Right lobe of liver (tissue), 6 donors: ENCODE measurements at regions not wholly inside any gene's neighbourhood (a gene's known extent, or its start where the extent isn't known, plus 50 kb on each side); places are given as distances from the start of the nearest gene placed in this dataset.
A peak's percentile ranks its signal among the peaks of the same experiment; 100 is the strongest.

Experiments
- ATAC-seq, 4 donors: fragments of 200-7000 bp; cut with Tn5 transposase; one replicate each; pipeline ENCODE4 v1.9.1; 2020; ENCODE audit warnings: mild to moderate bottlenecking in 4 of 4, moderate library complexity in 4 of 4
- DNase-seq, 3 donors: peaks; one replicate each; pipeline ENCODE4 v3.0.0-alpha.2; 2020
- H3K27ac ChIP-seq, 3 donors: fragments of 200-600 bp; one replicate each; pipeline ENCODE4 v1.8.0; 2022
- H3K27me3 ChIP-seq, 2 donors: fragments of 200-600 bp; one replicate each; pipeline ENCODE4 v1.8.0; 2022
- H3K36me3 ChIP-seq, 4 donors: fragments of 200-600 bp; sonication (generic) in 1 of 4; one replicate each; pipeline versions ENCODE4 v1.5.1 to v1.8.0; 2017 to 2022; ENCODE audit warnings: control low read depth in 1 of 4
- H3K4me1 ChIP-seq, 4 donors: fragments of 200-600 bp; sonication (generic) in 1 of 4; one replicate each; pipeline versions ENCODE4 v1.5.1 to v1.8.0; 2017 to 2022; ENCODE audit warnings: control low read depth in 1 of 4
- H3K4me3 ChIP-seq, 3 donors: fragments of 200-600 bp; one replicate each; pipeline ENCODE4 v1.8.0; 2022
- H3K9me3 ChIP-seq, 4 donors: fragments of 200-600 bp; sonication (generic) in 1 of 4; one replicate each; pipeline versions ENCODE4 v1.5.1 to v1.8.0; 2017 to 2022; ENCODE audit warnings: control low read depth in 1 of 4
- CTCF ChIP-seq, 4 donors: fragments of 200-600 bp in 3 of 4; fragments of 450-650 bp in 1 of 4; IDR thresholded peaks; one replicate each; pipeline versions ENCODE4 v1.5.1 to v1.8.0; 2016 to 2022; ENCODE audit warnings: antibody characterized with exemption in 4 of 4, mild to moderate bottlenecking in 2 of 4
- POLR2A ChIP-seq: fragments of 450-650 bp; IDR thresholded peaks from one replicate; pipeline ENCODE4 v1.6.1; 2017; ENCODE audit warnings: antibody characterized with exemption, mild to moderate bottlenecking
- WGBS: methylation state at CpG from one replicate; pipeline ENCODE4 v1.1.6; 2018; ENCODE audit warnings: low coverage, low lambda C conversion rate; ENCODE audit not compliant: insufficient coverage; ENCODE audit errors: missing lambda C conversion rate; 5-methylcytosine and 5-hydroxymethylcytosine counted together
- intact Hi-C, 2 donors: fragments of 100-400 bp; cut with DNase I; formaldehyde crosslinking; loops; one replicate each; pipeline versions ENCODE4 v1.11.2 to v1.14.1; 2022
- donor health status: DM: no; HTN: yes; CAD: no.
- donor health status: DM: no; HTN: no; CAD: no.
- donor health status: DM: no; HTN: no; CAD: no.
- donor health status: DM: no; HTN: yes; CAD: no.
- donor health status: DM: no; HTN: yes; CAD: no.

GRCh38 chr2:42878581-42878980 lies 86.2 kb upstream of the HAAO start:
- ATAC-seq: no peak
- whole genome bisulfite sequencing: 89% methylated on average over 3 of the region's 4 CpGs
- Histone ChIP-seq H3K27me3 (no peaks in the 10 kb centered on the region), H3K4me3 (no peak overlapping the region), H3K36me3 (no peaks in the 10 kb centered on the region), H3K9me3 (no peaks in the 10 kb centered on the region), H3K4me1 (no peaks in the 10 kb centered on the region), H3K27ac (no peak overlapping the region)
- intact Hi-C loops: no loop called here
- TF ChIP-seq POLR2A (no peak), CTCF (IDR thresholded peaks at IDR 0.05) (no peak)
- no peak for DNase-seq

- Histone ChIP-seq H3K4me1 (no peaks in the 10 kb centered on the region), H3K27me3 (no peaks in the 10 kb centered on the region), H3K36me3 (no peaks in the 10 kb centered on the region), H3K4me3 (no peak overlapping the region), H3K9me3 (no peaks in the 10 kb centered on the region), H3K27ac (no peak overlapping the region)
- DNase-seq (no peak), ATAC-seq (no peak)
- intact Hi-C loops: no loop called here
- 50% methylated on average over 1 of the region's 1 CpG for WGBS
- TF ChIP-seq CTCF (IDR thresholded peaks at IDR 0.05) (no peak), POLR2A (no peak)
Observed at GRCh38 chr2:42877936-42878335, 85.6 kb upstream of the HAAO start.

- ATAC-seq: no peak
Observed at GRCh38 chr2:42877511-42877910, 85.1 kb upstream of the HAAO start.

GRCh38 chr2:42876326-42876751 lies 84.0 kb upstream of the HAAO start:
- Histone ChIP-seq H3K4me1 (no peaks in the 10 kb centered on the region), H3K9me3 (no peaks in the 10 kb centered on the region), H3K27ac (peak overlapping the region in 1 of 3 donors; percentile 57), H3K36me3 (no peaks in the 10 kb centered on the region), H3K27me3 (no peaks in the 10 kb centered on the region), H3K4me3 (no peak overlapping the region)
- 98% methylated on average over 10 of the region's 11 CpGs for WGBS
- TF ChIP-seq POLR2A (no peak), CTCF (IDR thresholded peaks at IDR 0.05) (no peak)
- DNase-seq (no peak), ATAC-seq (no peak)
- intact Hi-C loops: no loop called here

More at GRCh38 chr2:42877511-42877910, 85.1 kb upstream of the HAAO start:
- Histone ChIP-seq H3K9me3 (no peaks in the 10 kb centered on the region), H3K4me3 (no peak overlapping the region), H3K27me3 (no peaks in the 10 kb centered on the region), H3K36me3 (no peaks in the 10 kb centered on the region), H3K27ac (no peak overlapping the region), H3K4me1 (no peaks in the 10 kb centered on the region)
- WGBS: 83% methylated on average over 3 of the region's 3 CpGs
- intact Hi-C loops: no loop called here
- TF ChIP-seq POLR2A (no peak), CTCF (IDR thresholded peaks at IDR 0.05) (no peak)
- no peak for DNase-seq

GRCh38 chr2:42875880-42876279 lies 83.5 kb upstream of the HAAO start:
- no peaks in the 10 kb centered on the region for H3K4me1 ChIP-seq
- no peaks in the 10 kb centered on the region for H3K9me3 ChIP-seq
- TF ChIP-seq CTCF (IDR thresholded peaks at IDR 0.05) (no peak), POLR2A (no peak)
- ATAC-seq: no peak
- peak overlapping the region in 1 of 3 donors; percentile 57 for H3K27ac ChIP-seq
- no CpG with 5 or more reads among the region's 3 CpGs for WGBS
- intact Hi-C loops: no loop called here
- H3K27me3 ChIP-seq: no peaks in the 10 kb centered on the region
- no peak overlapping the region for H3K4me3 ChIP-seq
- no peak for DNase-seq
- H3K36me3 ChIP-seq: no peaks in the 10 kb centered on the region
